OCI-LY3 (cell line): ENCODE measurements at regions not wholly inside any gene's neighbourhood (a gene's known extent, or its start where the extent isn't known, plus 50 kb on each side); places are given as distances from the start of the nearest gene placed in this dataset.

Experiments
- H2AFZ ChIP-seq: fragments of 200-600, 300-600 bp; shearing (Covaris generic); 2 replicates; pipeline ENCODE4 v1.6.0; 2014; ENCODE audit warnings: antibody characterized with exemption, low read depth, low read length
- H3K27ac ChIP-seq: fragments of 200-600, 300-600 bp; sonication (generic); 2 replicates; pipeline ENCODE4 v1.5.1; 2014; ENCODE audit warnings: mild to moderate bottlenecking, low read length, moderate library complexity, mixed read lengths
- H3K27me3 ChIP-seq: fragments of 200-600, 300-600 bp; sonication (generic); 2 replicates; pipeline ENCODE4 v1.6.1; 2014; ENCODE audit warnings: low read depth, low read length, mixed read lengths
- H3K36me3 ChIP-seq: fragments of 200-600, 300-600 bp; sonication (generic); replicated peaks from 2 replicates; pipeline ENCODE3; 2014; ENCODE audit warnings: low read depth, low read length, mixed read lengths
- H3K4me1 ChIP-seq: fragments of 300-600, 200-600 bp; sonication (generic); 2 replicates; pipeline ENCODE4 v1.6.1; 2014; ENCODE audit warnings: low read length, mixed read lengths
- H3K4me2 ChIP-seq: fragments of 200-600, 300-600 bp; sonication (generic); 2 replicates; pipeline ENCODE4 v1.6.1; 2014; ENCODE audit warnings: low read length, mixed read lengths
- H3K4me3 ChIP-seq: fragments of 300-600, 200-600 bp; sonication (generic); 2 replicates; pipeline ENCODE4 v1.5.1; 2014; ENCODE audit warnings: antibody characterized with exemption, mild to moderate bottlenecking, low read length, moderate library complexity
- H3K79me2 ChIP-seq: fragments of 300-600, 200-600 bp; shearing (Covaris generic); 2 replicates; pipeline ENCODE4 v1.6.1; 2014; ENCODE audit warnings: mild to moderate bottlenecking, low read length, mixed read lengths
- H3K9ac ChIP-seq: fragments of 300-600, 200-600 bp; shearing (Covaris generic); 2 replicates; pipeline ENCODE4 v1.6.0; 2014; ENCODE audit warnings: mild to moderate bottlenecking, low read length, moderate library complexity
- H3K9me3 ChIP-seq: fragments of 200-600, 300-600 bp; shearing (Covaris generic); 2 replicates; pipeline ENCODE4 v1.6.1; 2014; ENCODE audit warnings: low read length, mixed read lengths; ENCODE audit not compliant: insufficient read depth
- H4K20me1 ChIP-seq: fragments of 200-600, 300-600 bp; sonication (generic); 2 replicates; pipeline ENCODE4 v1.6.1; 2016; ENCODE audit warnings: low read length, mixed read lengths; ENCODE audit not compliant: insufficient read depth
- CTCF ChIP-seq: fragments of 200-600, 300-600 bp; sonication (generic); IDR thresholded peaks from 2 replicates; pipeline ENCODE4 v1.5.1; 2014; ENCODE audit warnings: antibody characterized with exemption, low read length, low read depth
- EZH2phosphoT487 ChIP-seq: fragments of 200-600 bp; shearing (Covaris generic); IDR thresholded peaks from 2 replicates; pipeline ENCODE4 v1.6.1; 2018; ENCODE audit warnings: antibody characterized with exemption, mixed run types, low read depth

GRCh38 chr6:47135772-47136171 lies 93.6 kb upstream of the ADGRF1 start:
- Histone ChIP-seq H3K27ac (no peak overlapping the region), H3K36me3 (no peaks in the 10 kb centered on the region), H3K4me3 (no peak overlapping the region), H3K27me3 (no peaks in the 10 kb centered on the region; the same call in none of the 2 replicates), H3K4me1 (peaks cover 12% of the 10 kb centered on the region), H3K79me2 (no peaks in the 10 kb centered on the region), H3K9me3 (no peaks in the 10 kb centered on the region), H3K9ac (no peak overlapping the region), H2AFZ (no peak overlapping the region), H3K4me2 (no peak overlapping the region), H4K20me1 (no peaks in the 10 kb centered on the region)
- no peak for TF ChIP-seq CTCF
- no peak for TF ChIP-seq EZH2phosphoT487

GRCh38 chr6:47134476-47135189 lies 92.5 kb upstream of the ADGRF1 start:
- no peak overlapping the region for H3K27ac ChIP-seq
- peak overlapping the region; percentile 36 for H3K4me3 ChIP-seq
- no peaks in the 10 kb centered on the region for H3K36me3 ChIP-seq
- H3K4me2 ChIP-seq, result peak overlapping the region; percentile 60
- peaks cover 12% of the 10 kb centered on the region for H3K4me1 ChIP-seq
- H2AFZ ChIP-seq, result no peak overlapping the region
- no peaks in the 10 kb centered on the region for H3K9me3 ChIP-seq
- H4K20me1 ChIP-seq, result no peaks in the 10 kb centered on the region
- TF ChIP-seq EZH2phosphoT487 (no peak), CTCF (no peak)
- no peak overlapping the region for H3K9ac ChIP-seq
- H3K27me3 ChIP-seq, result no peaks in the 10 kb centered on the region; the same call in none of the 2 replicates
- no peaks in the 10 kb centered on the region for H3K79me2 ChIP-seq

- Histone ChIP-seq H3K9ac (no peak overlapping the region), H3K27ac (no peak overlapping the region), H4K20me1 (no peaks in the 10 kb centered on the region), H3K9me3 (no peaks in the 10 kb centered on the region), H3K79me2 (no peaks in the 10 kb centered on the region), H3K36me3 (no peaks in the 10 kb centered on the region), H3K4me1 (peaks cover 12% of the 10 kb centered on the region), H3K27me3 (no peaks in the 10 kb centered on the region; the same call in none of the 2 replicates), H2AFZ (no peak overlapping the region), H3K4me2 (no peak overlapping the region), H3K4me3 (no peak overlapping the region)
- TF ChIP-seq EZH2phosphoT487 (no peak), CTCF (no peak)
These were observed 91.3 kb upstream of the ADGRF1 start for GRCh38 chr6:47133230-47134000.

DNA sequence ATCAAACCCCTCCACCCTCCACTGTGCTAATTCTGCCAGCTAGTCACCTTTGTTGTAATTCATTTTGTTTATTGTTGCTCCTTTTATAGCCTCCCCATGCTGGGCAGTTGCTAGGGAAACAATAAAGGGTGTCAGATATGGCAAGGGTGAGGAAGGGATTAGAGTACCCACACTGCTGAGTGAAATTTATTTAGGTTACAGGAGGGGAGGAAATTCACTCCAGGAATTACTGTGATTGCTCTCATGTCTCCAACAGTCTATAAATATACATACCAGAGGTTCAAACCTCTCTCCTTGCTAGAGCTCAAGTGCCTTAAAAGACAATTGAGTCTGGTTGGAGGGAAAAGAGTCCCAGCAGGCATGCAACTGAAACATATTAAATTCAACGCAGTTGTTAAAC lies 90.6 kb upstream of the ADGRF1 start:
- no peaks in the 10 kb centered on the region for H3K79me2 ChIP-seq
- no peaks in the 10 kb centered on the region for H3K36me3 ChIP-seq
- H3K4me3 ChIP-seq, result no peak overlapping the region
- no peaks in the 10 kb centered on the region for H3K9me3 ChIP-seq
- H3K9ac ChIP-seq, result no peak overlapping the region
- TF ChIP-seq EZH2phosphoT487 (no peak), CTCF (no peak)
- H3K4me2 ChIP-seq, result no peak overlapping the region
- H4K20me1 ChIP-seq, result no peaks in the 10 kb centered on the region
- H2AFZ ChIP-seq, result no peak overlapping the region
- no peaks in the 10 kb centered on the region; the same call in none of the 2 replicates for H3K27me3 ChIP-seq
- H3K27ac ChIP-seq, result no peak overlapping the region
- H3K4me1 ChIP-seq, result peaks cover 12% of the 10 kb centered on the region
